Astrocyte (in vitro differentiated cells and primary cell): ENCODE measurements at regions not wholly inside any gene's neighbourhood (a gene's known extent, or its start where the extent isn't known, plus 50 kb on each side); places are given as distances from the start of the nearest gene placed in this dataset.

ENCODE experiments used
- DNase-seq: peaks from one replicate; pipeline ENCODE4 v3.0.0-alpha.2; 2010; ENCODE audit warnings: low read depth
- FAIRE-seq: peaks from 2 replicates; lab custom pipeline; 2011; peaks lifted over from hg19 to GRCh38; lab: Jason Lieb, UNC
- H2AFZ ChIP-seq: 2 replicates; pipeline ENCODE4 v1.6.0; 2012; ENCODE audit warnings: low read depth, low read length, inconsistent platforms
- H3K27ac ChIP-seq: 2 replicates; pipeline ENCODE4 v1.5.1; 2011; ENCODE audit warnings: low read depth, low read length, inconsistent platforms
- H3K27me3 ChIP-seq: 2 replicates; pipeline ENCODE4 v1.6.0; 2011; ENCODE audit warnings: low read length, inconsistent platforms; ENCODE audit not compliant: insufficient read depth
- H3K36me3 ChIP-seq: 2 replicates; pipeline ENCODE4 v1.5.1; 2011; ENCODE audit warnings: low read length, inconsistent platforms; ENCODE audit not compliant: insufficient read depth
- H3K4me1 ChIP-seq: 2 replicates; pipeline ENCODE4 v1.5.1; 2011; ENCODE audit warnings: low read length, inconsistent platforms; ENCODE audit not compliant: insufficient read depth
- H3K4me2 ChIP-seq: 2 replicates; pipeline ENCODE4 v1.6.0; 2012; ENCODE audit warnings: low read length, inconsistent platforms
- H3K4me3 ChIP-seq: 2 replicates; pipeline ENCODE4 v1.5.1; 2011; ENCODE audit warnings: low read depth, mild to moderate bottlenecking, low read length, inconsistent platforms; ENCODE audit not compliant: insufficient read depth
- H3K79me2 ChIP-seq: 2 replicates; pipeline ENCODE4 v1.6.0; 2012; ENCODE audit warnings: mild to moderate bottlenecking, low read length, inconsistent platforms; ENCODE audit not compliant: insufficient read depth
- H3K9ac ChIP-seq: 2 replicates; pipeline ENCODE4 v1.6.0; 2012; ENCODE audit warnings: mild to moderate bottlenecking, low read length, inconsistent platforms
- H3K9me3 ChIP-seq: 2 replicates; pipeline ENCODE4 v1.5.1; 2012; ENCODE audit warnings: low read depth, mild to moderate bottlenecking, low read length, inconsistent platforms; ENCODE audit not compliant: insufficient read depth
- H4K20me1 ChIP-seq: 2 replicates; pipeline ENCODE4 v1.6.0; 2012; ENCODE audit warnings: low read length, inconsistent platforms; ENCODE audit not compliant: insufficient read depth
- H3K27ac Mint-ChIP-seq: one replicate; pipeline ENCODE4 v1.8.0; 2021; ENCODE audit warnings: mild to moderate bottlenecking, mixed read lengths; ENCODE audit not compliant: unreplicated experiment
- H3K27me3 Mint-ChIP-seq: one replicate; pipeline ENCODE4 v1.8.0; 2021; ENCODE audit warnings: low read depth, mixed read lengths; ENCODE audit not compliant: unreplicated experiment
- H3K36me3 Mint-ChIP-seq: one replicate; pipeline ENCODE4 v1.8.0; 2021; ENCODE audit warnings: low read depth, mixed read lengths; ENCODE audit not compliant: unreplicated experiment
- H3K4me1 Mint-ChIP-seq: one replicate; pipeline ENCODE4 v1.8.0; 2021; ENCODE audit warnings: low read depth, mixed read lengths; ENCODE audit not compliant: unreplicated experiment
- H3K4me3 Mint-ChIP-seq: one replicate; pipeline ENCODE4 v1.8.0; 2021; ENCODE audit warnings: mild to moderate bottlenecking, moderate library complexity, mixed read lengths; ENCODE audit not compliant: unreplicated experiment
- H3K9me3 Mint-ChIP-seq: one replicate; pipeline ENCODE4 v1.8.0; 2021; ENCODE audit warnings: mild to moderate bottlenecking, mixed read lengths; ENCODE audit not compliant: unreplicated experiment
- CTCF ChIP-seq: IDR thresholded peaks from 2 replicates; pipeline ENCODE4 v1.5.1; 2011; ENCODE audit warnings: low read depth, mild to moderate bottlenecking, inconsistent platforms, low read length, moderate library complexity; ENCODE audit not compliant: insufficient read depth
- EZH2 ChIP-seq: IDR thresholded peaks from 2 replicates; pipeline ENCODE4 v1.6.1; 2012; ENCODE audit warnings: mild to moderate bottlenecking, low read length, inconsistent platforms; ENCODE audit not compliant: insufficient read depth

DNA sequence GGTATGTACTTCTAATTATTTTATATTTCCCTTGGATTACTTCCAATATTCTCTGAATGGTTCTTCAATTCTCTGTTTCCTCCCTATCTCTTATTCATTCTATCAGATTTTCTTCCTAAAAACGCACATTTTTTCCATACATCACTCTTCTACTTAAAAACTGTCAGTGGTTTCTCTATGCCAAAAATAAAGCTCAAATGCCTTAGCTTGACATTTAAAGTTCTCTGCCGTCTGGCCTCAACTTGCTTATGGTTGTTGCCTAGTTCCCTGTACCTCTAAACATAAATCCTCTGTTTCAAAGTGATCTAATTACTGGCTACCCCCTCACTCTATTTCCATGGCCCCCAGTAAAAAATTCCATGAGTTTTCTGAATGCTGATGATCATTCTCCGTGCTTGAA is 671.0 kb upstream of the ADGRL2 start:
- H3K4me1 ChIP-seq: no peaks in the 10 kb centered on the region
- H3K4me3 Mint-ChIP-seq: no peak overlapping the region

GRCh38 chr1:81129366-81129765 is 671.4 kb upstream of the ADGRL2 start:
- no peaks in the 10 kb centered on the region for H3K27me3 Mint-ChIP-seq
- DNase-seq: no peak
- no peak overlapping the region for H3K9ac ChIP-seq
- TF ChIP-seq EZH2: no peak
- TF ChIP-seq CTCF: no peak
- no peak overlapping the region for H3K4me3 ChIP-seq
- H3K27ac ChIP-seq: no peak overlapping the region
- no peaks in the 10 kb centered on the region for H3K36me3 ChIP-seq
- no peaks in the 10 kb centered on the region for H3K79me2 ChIP-seq
- no peaks in the 10 kb centered on the region for H3K27me3 ChIP-seq
- H3K27ac Mint-ChIP-seq: no peak overlapping the region
- H3K4me2 ChIP-seq: no peak overlapping the region
- no peak overlapping the region for H3K4me3 Mint-ChIP-seq
- H2AFZ ChIP-seq: no peak overlapping the region
- peaks cover 1% of the 10 kb centered on the region for H3K4me1 Mint-ChIP-seq
- H3K36me3 Mint-ChIP-seq: no peaks in the 10 kb centered on the region
- FAIRE-seq: no peak
- no peaks in the 10 kb centered on the region for H4K20me1 ChIP-seq
- H3K4me1 ChIP-seq: no peaks in the 10 kb centered on the region
- no peaks in the 10 kb centered on the region for H3K9me3 Mint-ChIP-seq
- H3K9me3 ChIP-seq: no peaks in the 10 kb centered on the region

More for the DNA sequence above, 671.0 kb upstream of the ADGRL2 start:
- FAIRE-seq (no peak), DNase-seq (no peak)
- Mint-ChIP-seq H3K27ac (no peak overlapping the region), H3K27me3 (no peaks in the 10 kb centered on the region), H3K36me3 (no peaks in the 10 kb centered on the region), H3K9me3 (no peaks in the 10 kb centered on the region), H3K4me1 (peaks cover 1% of the 10 kb centered on the region)
- Histone ChIP-seq H3K27ac (no peak overlapping the region), H4K20me1 (no peaks in the 10 kb centered on the region), H3K4me2 (no peak overlapping the region), H2AFZ (no peak overlapping the region), H3K9ac (no peak overlapping the region), H3K4me3 (no peak overlapping the region), H3K36me3 (no peaks in the 10 kb centered on the region), H3K79me2 (no peaks in the 10 kb centered on the region), H3K9me3 (no peaks in the 10 kb centered on the region), H3K27me3 (no peaks in the 10 kb centered on the region)
- no peak for TF ChIP-seq EZH2
- no peak for TF ChIP-seq CTCF

DNA sequence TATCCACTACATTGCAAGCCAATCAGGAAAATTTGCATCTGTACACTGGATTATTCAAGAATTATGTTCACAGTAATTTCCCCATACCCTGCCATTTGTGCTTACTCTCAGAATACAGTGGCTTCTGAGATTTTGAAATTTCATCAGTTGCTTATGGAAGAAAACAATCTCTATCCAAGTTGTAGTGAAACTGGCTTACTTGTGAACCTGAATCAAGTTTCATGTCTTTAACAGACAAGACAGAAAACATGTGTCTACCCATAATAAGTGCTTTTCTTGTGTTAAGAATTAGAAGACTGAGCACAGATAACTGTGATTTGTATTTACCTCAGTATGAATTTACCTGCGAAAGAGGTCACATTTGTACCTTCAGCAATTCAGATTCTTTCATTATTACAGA is 672.7 kb upstream of the ADGRL2 start:
- no peaks in the 10 kb centered on the region for H4K20me1 ChIP-seq
- DNase-seq: no peak
- Mint-ChIP-seq H3K9me3 (no peaks in the 10 kb centered on the region), H3K27me3 (no peaks in the 10 kb centered on the region), H3K36me3 (no peaks in the 10 kb centered on the region), H3K27ac (no peak overlapping the region), H3K4me1 (peaks cover 1% of the 10 kb centered on the region), H3K4me3 (no peak overlapping the region)
- H3K4me3 ChIP-seq: no peak overlapping the region
- H2AFZ ChIP-seq: no peak overlapping the region
- H3K4me2 ChIP-seq: no peak overlapping the region
- H3K27ac ChIP-seq: no peak overlapping the region
- no peak for TF ChIP-seq EZH2
- TF ChIP-seq CTCF: no peak
- no peaks in the 10 kb centered on the region for H3K27me3 ChIP-seq
- no peaks in the 10 kb centered on the region for H3K36me3 ChIP-seq
- no peak overlapping the region for H3K9ac ChIP-seq
- H3K79me2 ChIP-seq: no peaks in the 10 kb centered on the region
- FAIRE-seq: no peak
- H3K9me3 ChIP-seq: no peaks in the 10 kb centered on the region
- H3K4me1 ChIP-seq: no peaks in the 10 kb centered on the region
